Fibroblast of upper back skin (primary cell): ENCODE measurements at regions not wholly inside any gene's neighbourhood (a gene's known extent, or its start where the extent isn't known, plus 50 kb on each side); places are given as distances from the start of the nearest gene placed in this dataset.
"Not testable (repeated sequence)": the region's sequence is repeated elsewhere in the genome, so short reads cannot be mapped to it uniquely, and the experiment has no call there.

Source experiments
- DNase-seq: peaks from one replicate; pipeline ENCODE4 v3.0.0-alpha.2; 2013

GRCh38 chr17:63019138-63019873, 53.3 kb downstream of the TANC2 start:
- no peak for DNase-seq

- no peak for DNase-seq
Measured at GRCh38 chr17:63022567-63022966, 56.5 kb downstream of the TANC2 start.

- no peak for DNase-seq
Measured at GRCh38 chr17:63023049-63023448, 57.0 kb downstream of the TANC2 start.

- no peak for DNase-seq
Measured at GRCh38 chr17:63024201-63024600, 58.2 kb downstream of the TANC2 start.

GRCh38 chr17:63024716-63025115, 58.7 kb downstream of the TANC2 start:
- peak; percentile 70 for DNase-seq

GRCh38 chr17:63025637-63026036, 59.6 kb downstream of the TANC2 start:
- not testable (repeated sequence) for DNase-seq

- DNase-seq, result peak; percentile 84
Measured at GRCh38 chr17:63029541-63029940, 63.5 kb downstream of the TANC2 start.

GRCh38 chr17:63032142-63032541, 66.1 kb downstream of the TANC2 start:
- DNase-seq, result no peak

GRCh38 chr17:63033142-63033541, 67.1 kb downstream of the TANC2 start:
- DNase-seq, result no peak

GRCh38 chr17:63035271-63035670, 69.2 kb downstream of the TANC2 start:
- DNase-seq, result peak; percentile 94

- peak; percentile 54 for DNase-seq
Measured at GRCh38 chr17:63035695-63036094, 69.7 kb downstream of the TANC2 start.

GRCh38 chr17:63039342-63039741, 73.3 kb downstream of the TANC2 start:
- DNase-seq, result no peak

GRCh38 chr17:63039899-63040602, 74.0 kb downstream of the TANC2 start:
- DNase-seq, result peak; percentile 57

GRCh38 chr17:63040816-63041215, 74.8 kb downstream of the TANC2 start:
- DNase-seq, result no peak

- DNase-seq, result peak; percentile 22
Measured at GRCh38 chr17:63041251-63041650, 75.2 kb downstream of the TANC2 start.

- DNase-seq, result no peak
Measured at GRCh38 chr17:63041722-63042121, 75.7 kb downstream of the TANC2 start.

- DNase-seq, result no peak
Measured at GRCh38 chr17:63042256-63042812, 76.3 kb downstream of the TANC2 start.

GRCh38 chr17:63057560-63057959, 91.5 kb downstream of the TANC2 start:
- not testable (repeated sequence) for DNase-seq

GRCh38 chr17:63066158-63066813, 100.3 kb downstream of the TANC2 start:
- DNase-seq, result no peak

GRCh38 chr17:63069245-63069644, 103.2 kb downstream of the TANC2 start:
- no peak for DNase-seq

GRCh38 chr17:63070031-63070430, 104.0 kb downstream of the TANC2 start:
- DNase-seq, result no peak

GRCh38 chr17:63071797-63072196, 105.8 kb downstream of the TANC2 start:
- DNase-seq, result no peak

- DNase-seq, result no peak
Measured at GRCh38 chr17:63075969-63076368, 109.9 kb downstream of the TANC2 start.

- DNase-seq, result no peak
Measured at GRCh38 chr17:63078707-63079106, 112.7 kb downstream of the TANC2 start.
